Vagina (tissue), 2 donors: ENCODE measurements at regions not wholly inside any gene's neighbourhood (a gene's known extent, or its start where the extent isn't known, plus 50 kb on each side); places are given as distances from the start of the nearest gene placed in this dataset.

Experiments used
- DNase-seq, 2 donors: peaks; one replicate each; pipeline ENCODE4 v3.0.0-alpha.2; 2017; ENCODE audit errors: extremely low spot score in 2 of 2
- H3K27ac ChIP-seq: fragments of 200-600 bp; sonication (generic); one replicate; pipeline ENCODE4 v1.5.1; 2019
- H3K27me3 ChIP-seq: fragments of 200-600 bp; sonication (generic); one replicate; pipeline ENCODE4 v1.5.1; 2019
- H3K36me3 ChIP-seq, 2 donors: fragments of 200-600 bp; sonication (generic); one replicate each; pipeline ENCODE4 v1.5.1; 2017 to 2019
- H3K4me1 ChIP-seq: fragments of 200-600 bp; sonication (generic); one replicate; pipeline ENCODE4 v1.5.1; 2019
- H3K4me3 ChIP-seq, 2 donors: fragments of 200-600 bp; sonication (generic); 1 replicate in 1 of 2; 2 replicates in 1 of 2; pipeline ENCODE4 v1.5.1; 2016 to 2019
- H3K9me3 ChIP-seq: fragments of 200-600 bp; sonication (generic); one replicate; pipeline ENCODE4 v1.5.1; 2019
- POLR2A ChIP-seq, 2 donors: fragments of 450-650 bp; IDR thresholded peaks; one replicate each; pipeline ENCODE4 v1.6.1; 2017; ENCODE audit warnings: antibody characterized with exemption in 2 of 2, mild to moderate bottlenecking in 2 of 2, moderate library complexity in 2 of 2
- POLR2AphosphoS5 ChIP-seq, 2 donors: sonication (generic); formaldehyde crosslinking; IDR thresholded peaks; one replicate each; pipeline ENCODE4 v1.9.0; 2017; ENCODE audit warnings: antibody characterized with exemption in 2 of 2, mild to moderate bottlenecking in 2 of 2, low read depth in 1 of 2; ENCODE audit not compliant: insufficient read depth in 1 of 2
- intact Hi-C: fragments of 100-400 bp; cut with DNase I; formaldehyde crosslinking; loops from one replicate; pipeline ENCODE4 v1.15.1; 2023
- TF ChIP-seq, protein P1 (sequence below), 3 experiments: fragments of 450-650 bp in 2 of 3; fragments of 200-600 bp in 1 of 3; sonication (generic) in 1 of 3; IDR thresholded peaks; one replicate each; pipeline ENCODE4 v1.5.1; 2017 to 2019; ENCODE audit warnings: antibody characterized with exemption in 3 of 3, mild to moderate bottlenecking in 2 of 3, moderate library complexity in 2 of 3

DNA sequence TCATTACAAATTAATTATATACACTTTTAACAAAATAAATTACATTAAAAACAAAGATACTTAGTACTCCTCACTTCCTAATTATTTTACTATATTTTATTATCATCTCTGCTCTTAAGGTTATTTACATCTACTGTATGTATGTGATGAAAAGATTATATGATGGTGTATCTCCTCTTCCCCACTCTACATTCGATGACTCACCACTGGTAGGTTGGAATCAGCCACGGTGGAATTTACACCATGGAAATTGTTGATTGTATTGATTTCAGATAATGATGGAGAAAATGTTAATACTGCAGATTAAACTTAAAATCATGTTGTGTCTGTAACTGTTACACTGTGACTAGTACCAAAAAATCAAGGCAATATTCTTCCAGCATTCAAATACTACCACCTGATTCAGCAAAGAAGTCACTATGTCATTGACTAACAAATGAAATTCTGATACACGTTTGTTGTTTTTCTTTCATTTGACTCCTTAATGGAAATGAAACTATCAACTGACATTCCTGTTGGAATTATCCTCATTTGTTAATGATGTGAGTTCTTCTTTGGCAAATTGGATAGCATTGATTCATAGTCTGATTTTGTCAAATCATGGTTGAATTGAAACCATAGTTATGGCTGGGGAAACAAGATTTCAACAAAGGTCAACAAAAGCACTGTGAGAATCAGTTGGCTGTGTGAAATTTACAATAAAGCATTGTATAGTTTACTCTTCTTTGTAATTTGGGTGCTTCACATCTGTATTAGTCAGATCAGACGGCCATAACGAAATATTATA, 69.0 kb upstream of the NLK start:
- no peak for DNase-seq
- Histone ChIP-seq H3K27me3 (no peaks in the 10 kb centered on the region), H3K4me3 (no peak overlapping the region), H3K27ac (no peak overlapping the region), H3K4me1 (no peaks in the 10 kb centered on the region), H3K9me3 (no peaks in the 10 kb centered on the region), H3K36me3 (no peaks in the 10 kb centered on the region)
- intact Hi-C loops: no loop called here
- TF ChIP-seq POLR2A (IDR thresholded peaks at IDR 0.05): no peak
- TF ChIP-seq, protein P1, sequence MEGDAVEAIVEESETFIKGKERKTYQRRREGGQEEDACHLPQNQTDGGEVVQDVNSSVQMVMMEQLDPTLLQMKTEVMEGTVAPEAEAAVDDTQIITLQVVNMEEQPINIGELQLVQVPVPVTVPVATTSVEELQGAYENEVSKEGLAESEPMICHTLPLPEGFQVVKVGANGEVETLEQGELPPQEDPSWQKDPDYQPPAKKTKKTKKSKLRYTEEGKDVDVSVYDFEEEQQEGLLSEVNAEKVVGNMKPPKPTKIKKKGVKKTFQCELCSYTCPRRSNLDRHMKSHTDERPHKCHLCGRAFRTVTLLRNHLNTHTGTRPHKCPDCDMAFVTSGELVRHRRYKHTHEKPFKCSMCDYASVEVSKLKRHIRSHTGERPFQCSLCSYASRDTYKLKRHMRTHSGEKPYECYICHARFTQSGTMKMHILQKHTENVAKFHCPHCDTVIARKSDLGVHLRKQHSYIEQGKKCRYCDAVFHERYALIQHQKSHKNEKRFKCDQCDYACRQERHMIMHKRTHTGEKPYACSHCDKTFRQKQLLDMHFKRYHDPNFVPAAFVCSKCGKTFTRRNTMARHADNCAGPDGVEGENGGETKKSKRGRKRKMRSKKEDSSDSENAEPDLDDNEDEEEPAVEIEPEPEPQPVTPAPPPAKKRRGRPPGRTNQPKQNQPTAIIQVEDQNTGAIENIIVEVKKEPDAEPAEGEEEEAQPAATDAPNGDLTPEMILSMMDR (IDR thresholded peaks at IDR 0.05): no peak
- no peak for TF ChIP-seq POLR2AphosphoS5 (IDR thresholded peaks at IDR 0.05; ENCODE audit: insufficient read depth in 1 of 2, low read depth in 1 of 2)

DNA sequence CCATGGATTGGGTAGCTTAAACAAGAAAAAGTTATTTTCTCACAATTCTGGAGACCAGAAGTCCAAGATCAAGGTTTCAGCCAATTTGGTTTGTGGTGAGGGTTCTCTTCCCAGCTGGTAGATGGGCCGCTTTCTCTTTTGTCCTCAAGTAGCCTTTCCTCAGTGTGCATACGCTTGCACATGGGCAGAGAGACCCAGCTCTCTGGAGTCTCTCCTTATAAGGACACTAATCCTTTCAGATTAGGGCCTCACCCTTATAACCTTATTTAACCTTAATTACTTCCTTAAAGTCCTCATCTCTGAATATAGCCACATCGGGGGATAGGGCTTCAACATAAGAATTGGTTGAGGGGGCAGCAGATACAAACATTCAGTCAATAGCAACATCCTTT, 68.4 kb upstream of the NLK start:
- no peak overlapping the region for H3K4me3 ChIP-seq
- intact Hi-C loops: no loop called here
- H3K36me3 ChIP-seq: no peaks in the 10 kb centered on the region
- TF ChIP-seq POLR2AphosphoS5 (IDR thresholded peaks at IDR 0.05; ENCODE audit: insufficient read depth in 1 of 2, low read depth in 1 of 2): no peak
- TF ChIP-seq, protein P1 (IDR thresholded peaks at IDR 0.05): no peak
- H3K27me3 ChIP-seq: no peaks in the 10 kb centered on the region
- no peak for DNase-seq
- H3K27ac ChIP-seq: no peak overlapping the region
- no peaks in the 10 kb centered on the region for H3K9me3 ChIP-seq
- no peaks in the 10 kb centered on the region for H3K4me1 ChIP-seq

DNA sequence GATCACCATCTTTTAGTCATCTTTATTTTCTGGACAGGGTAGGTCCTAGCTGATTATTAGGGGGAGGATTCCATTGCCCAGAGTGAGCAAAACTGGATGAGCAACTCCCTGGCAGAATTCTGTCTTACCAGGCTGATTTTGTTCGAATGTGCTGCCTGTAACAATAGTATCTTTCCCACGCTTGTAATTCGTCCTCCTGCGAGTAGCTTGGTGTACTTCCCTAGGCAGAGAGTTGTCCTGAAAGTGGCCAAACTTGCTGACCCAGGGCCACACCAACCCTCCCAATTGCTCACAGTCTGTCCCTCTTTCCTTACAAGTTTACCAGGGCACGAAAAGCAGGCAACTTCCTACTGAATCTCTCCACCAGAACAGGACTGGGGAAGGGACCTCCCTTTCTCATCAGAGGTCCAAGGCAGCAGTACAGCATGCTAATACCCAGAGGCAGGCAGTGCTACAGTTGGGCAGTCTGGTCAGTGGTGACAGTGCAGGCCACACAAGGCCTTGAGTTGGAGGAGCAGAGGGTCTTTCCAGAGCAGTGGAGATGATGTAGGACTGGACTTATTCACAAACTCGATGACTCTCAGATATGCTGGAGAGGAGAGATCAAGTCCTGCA, 67.8 kb upstream of the NLK start:
- H3K27me3 ChIP-seq: no peaks in the 10 kb centered on the region
- H3K9me3 ChIP-seq: no peaks in the 10 kb centered on the region
- DNase-seq: no peak
- H3K4me3 ChIP-seq: no peak overlapping the region
- no peak for TF ChIP-seq POLR2A (IDR thresholded peaks at IDR 0.05)
- TF ChIP-seq, protein P1 (IDR thresholded peaks at IDR 0.05): no peak
- TF ChIP-seq POLR2AphosphoS5 (IDR thresholded peaks at IDR 0.05; ENCODE audit: insufficient read depth in 1 of 2, low read depth in 1 of 2): no peak
- no peaks in the 10 kb centered on the region for H3K36me3 ChIP-seq
- H3K27ac ChIP-seq: no peak overlapping the region
- intact Hi-C loops: no loop called here
- H3K4me1 ChIP-seq: no peaks in the 10 kb centered on the region

DNA sequence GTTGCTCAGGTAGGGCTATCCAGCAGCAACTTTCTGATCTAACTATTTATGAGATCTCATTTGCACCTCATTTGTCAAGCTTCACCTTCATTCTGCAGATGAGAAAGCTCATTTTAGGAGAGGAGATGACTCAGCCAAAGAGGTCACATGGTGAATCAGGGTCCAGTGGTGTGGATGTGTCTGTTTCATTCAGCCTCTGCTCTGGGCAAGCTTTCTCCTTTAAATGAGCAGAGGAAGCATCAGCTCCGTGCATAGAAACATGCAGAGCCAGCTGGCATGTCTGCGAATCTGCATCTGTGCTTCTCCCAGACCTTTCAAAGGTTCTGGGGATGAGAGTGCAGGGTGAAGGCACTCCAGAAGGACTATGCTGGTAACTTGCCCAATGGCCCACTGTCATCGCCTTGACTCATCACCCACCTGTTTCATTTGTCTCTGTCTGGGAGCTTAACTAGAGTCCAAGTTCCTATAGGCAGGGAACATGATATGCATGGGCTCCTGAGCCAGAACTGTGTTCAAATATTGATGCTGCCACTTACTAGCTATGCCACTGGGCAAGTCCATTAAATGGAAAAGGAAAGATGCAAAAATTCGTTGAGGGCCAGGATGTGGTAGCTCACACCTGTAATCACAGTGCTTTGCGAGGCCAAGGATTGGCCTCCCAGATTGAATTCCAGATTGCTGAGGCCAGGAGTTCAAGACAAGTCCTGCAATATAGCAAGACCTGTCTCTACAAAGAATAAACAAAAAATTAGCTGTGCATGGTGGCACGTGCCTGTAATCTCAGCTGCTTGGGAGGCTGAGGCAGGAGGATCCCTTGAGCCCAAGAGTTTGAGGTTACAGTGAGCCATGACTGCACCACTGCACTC, 67.1 kb upstream of the NLK start:
- Histone ChIP-seq H3K4me1 (no peaks in the 10 kb centered on the region), H3K36me3 (no peaks in the 10 kb centered on the region), H3K27me3 (no peaks in the 10 kb centered on the region), H3K27ac (no peak overlapping the region), H3K4me3 (no peak overlapping the region), H3K9me3 (no peaks in the 10 kb centered on the region)
- TF ChIP-seq POLR2AphosphoS5 (IDR thresholded peaks at IDR 0.05; ENCODE audit: insufficient read depth in 1 of 2, low read depth in 1 of 2) (no peak), POLR2A (IDR thresholded peaks at IDR 0.05) (no peak)
- TF ChIP-seq, protein P1 (IDR thresholded peaks at IDR 0.05): no peak
- intact Hi-C loops: no loop called here
- DNase-seq: no peak
